H1 (cell line): ENCODE measurements at regions not wholly inside any gene's neighbourhood (a gene's known extent, or its start where the extent isn't known, plus 50 kb on each side); places are given as distances from the start of the nearest gene placed in this dataset.
A peak's percentile ranks its signal among the peaks of the same experiment; 100 is the strongest.

ENCODE experiments used
- CTCF ChIA-PET: fragments of 300-600 bp; sonication (Branson Sonifier 250); formaldehyde crosslinking; loops from one replicate; lab custom pipeline; 2021; ENCODE audit not compliant: partially characterized antibody; lab: Charles Lee
- POLR2A ChIA-PET: fragments of 300-600 bp; sonication (Branson Sonifier 250); formaldehyde crosslinking; loops from one replicate; lab custom pipeline; 2021; ENCODE audit warnings: inconsistent platforms; ENCODE audit not compliant: partially characterized antibody; lab: Charles Lee
- DNase-seq, 2 experiments: peaks; one replicate each; pipeline versions ENCODE4 v3.0.0 to v3.0.0-alpha.2; 2010 to 2022; ENCODE audit warnings: low spot score in 2 of 2, low read depth in 1 of 2, mixed read lengths in 1 of 2
- FAIRE-seq: peaks from 2 replicates; lab custom pipeline; 2011; peaks lifted over from hg19 to GRCh38; lab: Jason Lieb, UNC
- H2AFZ ChIP-seq: 2 replicates; pipeline ENCODE4 v1.8.1; 2012; ENCODE audit warnings: low read length, inconsistent platforms
- H2AK5ac ChIP-seq: 2 replicates; pipeline ENCODE4 v1.6.1; 2013; ENCODE audit warnings: low read depth, low read length
- H2BK120ac ChIP-seq: replicated peaks from 2 replicates; pipeline ENCODE3; 2013; ENCODE audit warnings: low read depth, low read length, inconsistent platforms
- H2BK12ac ChIP-seq: 2 replicates; pipeline ENCODE4 v1.6.1; 2013; ENCODE audit warnings: low read depth, low read length
- H2BK15ac ChIP-seq: 2 replicates; pipeline ENCODE4 v1.6.1; 2013; ENCODE audit warnings: low read length
- H2BK20ac ChIP-seq: 2 replicates; pipeline ENCODE4 v1.6.1; 2013; ENCODE audit warnings: low read length
- H2BK5ac ChIP-seq: 2 replicates; pipeline ENCODE4 v1.6.1; 2013; ENCODE audit warnings: low read depth, low read length
- H3K14ac ChIP-seq: 2 replicates; pipeline ENCODE4 v1.6.1; 2013; ENCODE audit warnings: inconsistent platforms; ENCODE audit not compliant: insufficient read length
- H3K18ac ChIP-seq: 2 replicates; pipeline ENCODE4 v1.6.1; 2013; ENCODE audit warnings: low read length; ENCODE audit errors: extremely low read depth
- H3K23ac ChIP-seq: 2 replicates; pipeline ENCODE4 v1.6.1; 2013; ENCODE audit warnings: inconsistent platforms; ENCODE audit not compliant: insufficient read length
- H3K23me2 ChIP-seq: 2 replicates; pipeline ENCODE4 v1.6.1; 2013; ENCODE audit warnings: low read depth, low read length
- H3K27ac ChIP-seq: 2 replicates; pipeline ENCODE4 v1.6.1; 2011; ENCODE audit warnings: low read depth, low read length, inconsistent platforms
- H3K27me3 ChIP-seq, 4 experiments: replicated peaks in 1 of 4; 1 replicate in 1 of 4; 2 replicates in 3 of 4; pipeline versions ENCODE4 v1.6.1 to v1.8.1; 2011 to 2013; ENCODE audit warnings: low read length in 3 of 4, mild to moderate bottlenecking in 3 of 4, inconsistent platforms in 2 of 4, mixed read lengths in 2 of 4, moderate library complexity in 1 of 4; ENCODE audit not compliant: control insufficient read depth in 3 of 4, insufficient read depth in 3 of 4; ENCODE audit errors: extremely low read depth in 1 of 4
- H3K36me3 ChIP-seq, 4 experiments: 2 replicates each; pipeline versions ENCODE4 v1.6.1 to v1.8.1; 2011 to 2013; ENCODE audit warnings: mild to moderate bottlenecking in 4 of 4, low read length in 3 of 4, moderate library complexity in 2 of 4, control low read depth in 1 of 4, inconsistent platforms in 1 of 4; ENCODE audit not compliant: insufficient read depth in 4 of 4, control insufficient read depth in 2 of 4
- H3K4ac ChIP-seq: replicated peaks from 2 replicates; pipeline ENCODE3; 2013; ENCODE audit warnings: low read length, low read depth, mixed read lengths, inconsistent platforms; ENCODE audit not compliant: insufficient read length
- H3K4me1 ChIP-seq, 4 experiments: replicated peaks in 1 of 4; 1 replicate in 1 of 4; 2 replicates in 3 of 4; pipeline versions ENCODE4 v1.6.1 to v1.8.1; 2011 to 2013; ENCODE audit warnings: low read length in 3 of 4, inconsistent platforms in 2 of 4, mixed read lengths in 1 of 4; ENCODE audit not compliant: insufficient read depth in 4 of 4, control insufficient read depth in 3 of 4
- H3K4me2 ChIP-seq, 2 experiments: 2 replicates each; pipeline versions ENCODE4 v1.6.1 to v1.8.1; 2011 to 2013; ENCODE audit warnings: low read depth in 2 of 2, low read length in 2 of 2, control low read depth in 1 of 2, inconsistent platforms in 1 of 2, mild to moderate bottlenecking in 1 of 2; ENCODE audit not compliant: insufficient read depth in 1 of 2
- H3K4me3 ChIP-seq, 4 experiments: fragments of 200-600, 300-600 bp in 1 of 4; sonication (generic), shearing (Covaris generic), sonication (Bioruptor Twin) in 1 of 4; 2 replicates each; pipeline versions ENCODE4 v1.5.1 to v1.8.1; 2011 to 2016; ENCODE audit warnings: low read length in 4 of 4, low read depth in 3 of 4, control low read depth in 2 of 4, inconsistent platforms in 2 of 4, mild to moderate bottlenecking in 2 of 4, mixed read lengths in 1 of 4, moderate library complexity in 1 of 4; ENCODE audit not compliant: insufficient read depth in 2 of 4; ENCODE audit errors: extremely low read depth in 1 of 4
- H3K56ac ChIP-seq: replicated peaks from 2 replicates; pipeline ENCODE3; 2013; ENCODE audit warnings: low read depth, mild to moderate bottlenecking, mixed read lengths, low read length, inconsistent platforms; ENCODE audit not compliant: insufficient read length
- H3K79me1 ChIP-seq: 2 replicates; pipeline ENCODE4 v1.6.1; 2013; ENCODE audit warnings: low read depth, low read length, control low read depth
- H3K79me2 ChIP-seq, 2 experiments: 2 replicates each; pipeline versions ENCODE4 v1.6.1 to v1.8.1; 2012 to 2013; ENCODE audit warnings: low read length in 2 of 2, mild to moderate bottlenecking in 2 of 2, inconsistent platforms in 1 of 2; ENCODE audit not compliant: insufficient read depth in 2 of 2, control insufficient read depth in 1 of 2
- H3K9ac ChIP-seq, 4 experiments: replicated peaks in 1 of 4; 1 replicate in 1 of 4; 2 replicates in 3 of 4; pipeline versions ENCODE4 v1.6.1 to v1.8.1; 2011 to 2013; ENCODE audit warnings: low read depth in 3 of 4, low read length in 3 of 4, control low read depth in 2 of 4, mild to moderate bottlenecking in 2 of 4, moderate library complexity in 2 of 4, inconsistent platforms in 1 of 4; ENCODE audit errors: extremely low read depth in 1 of 4
- H3K9me3 ChIP-seq, 2 experiments: 2 replicates each; pipeline versions ENCODE4 v1.6.1 to v1.8.1; 2012 to 2013; ENCODE audit warnings: mild to moderate bottlenecking in 2 of 2, moderate library complexity in 2 of 2, control low read depth in 1 of 2, inconsistent platforms in 1 of 2, low read depth in 1 of 2, low read length in 1 of 2, mixed read lengths in 1 of 2; ENCODE audit not compliant: insufficient read depth in 2 of 2
- H4K20me1 ChIP-seq, 2 experiments: replicated peaks in 1 of 2; 2 replicates each; pipeline versions ENCODE3 to v1.8.1; 2011 to 2013; ENCODE audit warnings: inconsistent platforms in 2 of 2, low read length in 2 of 2, mild to moderate bottlenecking in 1 of 2; ENCODE audit not compliant: insufficient read depth in 2 of 2, control insufficient read depth in 1 of 2
- H4K5ac ChIP-seq: 2 replicates; pipeline ENCODE4 v1.6.1; 2013; ENCODE audit warnings: low read length, low read depth, mixed read lengths, inconsistent platforms; ENCODE audit not compliant: insufficient read length
- H4K8ac ChIP-seq: 2 replicates; pipeline ENCODE4 v1.8.0; 2013; ENCODE audit warnings: mild to moderate bottlenecking, moderate library complexity, low read length, inconsistent platforms; ENCODE audit not compliant: insufficient read depth; ENCODE audit errors: extremely low read depth
- H4K91ac ChIP-seq: replicated peaks from 2 replicates; pipeline ENCODE3; 2013; ENCODE audit warnings: low read length, mixed read lengths, inconsistent platforms; ENCODE audit not compliant: insufficient read length
- CTCF ChIP-seq, 3 experiments: IDR thresholded peaks; 1 replicate in 2 of 3; 2 replicates in 1 of 3; pipeline versions ENCODE4 v1.5.1 to v1.6.1; 2011; ENCODE audit warnings: low read length in 3 of 3, mild to moderate bottlenecking in 3 of 3, inconsistent platforms in 2 of 3, low read depth in 1 of 3, moderate library complexity in 1 of 3; ENCODE audit not compliant: insufficient read depth in 1 of 3; ENCODE audit errors: control extremely low read depth in 1 of 3
- JUND ChIP-seq: IDR thresholded peaks from 2 replicates; pipeline ENCODE4 v1.6.1; 2011; ENCODE audit warnings: mild to moderate bottlenecking, improper control_type of control experiment, low read length
- RAD21 ChIP-seq, 2 experiments: IDR thresholded peaks in 1 of 2; conservative IDR thresholded peaks in 1 of 2; 2 replicates each; pipeline ENCODE4 v1.6.1; 2011; ENCODE audit warnings: low read depth in 2 of 2, low read length in 2 of 2, improper control_type of control experiment in 1 of 2, inconsistent platforms in 1 of 2, mild to moderate bottlenecking in 1 of 2, moderate library complexity in 1 of 2
- SRF ChIP-seq: IDR thresholded peaks from 2 replicates; pipeline ENCODE4 v1.6.1; 2011; ENCODE audit warnings: mild to moderate bottlenecking, low read depth, low read length, moderate library complexity
- WGBS, 2 experiments: shearing (Covaris generic) in 1 of 2; methylation state at CpG; one replicate each; pipeline versions ENCODE4 v1.1.6 to v1.1.7; 2013 to 2015; ENCODE audit warnings: low lambda C conversion rate in 2 of 2, mixed read lengths in 2 of 2, inconsistent platforms in 1 of 2, low coverage in 1 of 2, missing lambda C conversion rate in 1 of 2; ENCODE audit not compliant: insufficient replicate concordance in 2 of 2, insufficient coverage in 1 of 2, insufficient read length in 1 of 2; ENCODE audit errors: extremely low coverage in 1 of 2, missing lambda C conversion rate in 1 of 2; 5-methylcytosine and 5-hydroxymethylcytosine counted together

GRCh38 chr13:63455938-63456337, 2040.3 kb upstream of the PCDH20 start:
- ChIA-PET POLR2A (no interaction called here), CTCF (interaction anchor here (0.6 to 1.6 kb wide), 8 partner anchors 12 to 631 kb away, joined by 3 to 7 read pairs (median 4); no protein-coding TSS in a partner anchor)
- Histone ChIP-seq H3K79me2 (no peaks in the 10 kb centered on the region), H3K79me1 (no peaks in the 10 kb centered on the region), H3K36me3 (no peaks in the 10 kb centered on the region), H2BK5ac (no peak overlapping the region), H3K23ac (no peak overlapping the region), H3K23me2 (no peaks in the 10 kb centered on the region), H3K27ac (no peak overlapping the region), H4K5ac (no peak overlapping the region), H2BK20ac (no peak overlapping the region), H2AK5ac (no peak overlapping the region), H4K20me1 (no peaks in the 10 kb centered on the region), H3K4me1 (no peaks in the 10 kb centered on the region), H2BK12ac (no peak overlapping the region), H4K91ac (no peak overlapping the region), H2BK15ac (no peak overlapping the region), H3K4ac (no peak overlapping the region), H3K56ac (no peak overlapping the region), H4K8ac (no peak overlapping the region), H3K4me2 (no peak overlapping the region), H3K18ac (no peak overlapping the region), H3K4me3 (no peak overlapping the region), H2AFZ (no peak overlapping the region), H3K27me3 (no peaks in the 10 kb centered on the region), H2BK120ac (no peak overlapping the region), H3K14ac (no peak overlapping the region), H3K9ac (no peak overlapping the region), H3K9me3 (no peaks in the 10 kb centered on the region)
- DNase-seq (no peak), FAIRE-seq (no peak)
- WGBS, 2 experiments: 94% methylated on average over 3 of the region's 3 CpGs; no CpG with 5 or more reads in 1 of the 2 experiments
- 0 out of 4 replicates have a peak, but pooled peaks of 1 of the 2 experiments have one; percentile 17 for TF ChIP-seq RAD21 (IDR thresholded peaks at IDR 0.05 in 1 of 2, conservative IDR thresholded peaks at IDR 0.05 in 1 of 2; ENCODE audit: low read depth in 2 of 2, low read length in 2 of 2)
- TF ChIP-seq CTCF (IDR thresholded peaks at IDR 0.05; ENCODE audit: control extremely low read depth in 1 of 3, insufficient read depth in 1 of 3, low read depth in 1 of 3, low read length in 3 of 3): peak in 1 of 3 experiments; percentile 30; a peak in 1 of 4 replicates
- TF ChIP-seq JUND: no peak
- no peak for TF ChIP-seq SRF
